NT2/D1 (cell line): ENCODE measurements at regions not wholly inside any gene's neighbourhood (a gene's known extent, or its start where the extent isn't known, plus 50 kb on each side); places are given as distances from the start of the nearest gene placed in this dataset.

Experiments
- SUZ12 ChIP-seq: IDR thresholded peaks from 2 replicates; pipeline ENCODE4 v1.6.1; 2011; ENCODE audit not compliant: insufficient read length, insufficient read depth; ENCODE audit errors: extremely low read depth
- YY1 ChIP-seq: IDR thresholded peaks from 2 replicates; pipeline ENCODE4 v1.6.1; 2011; ENCODE audit not compliant: insufficient read length, insufficient read depth
- ZNF274 ChIP-seq: IDR thresholded peaks from 2 replicates; pipeline ENCODE4 v1.6.1; 2011; ENCODE audit warnings: mild to moderate bottlenecking, low read depth, low read length

DNA sequence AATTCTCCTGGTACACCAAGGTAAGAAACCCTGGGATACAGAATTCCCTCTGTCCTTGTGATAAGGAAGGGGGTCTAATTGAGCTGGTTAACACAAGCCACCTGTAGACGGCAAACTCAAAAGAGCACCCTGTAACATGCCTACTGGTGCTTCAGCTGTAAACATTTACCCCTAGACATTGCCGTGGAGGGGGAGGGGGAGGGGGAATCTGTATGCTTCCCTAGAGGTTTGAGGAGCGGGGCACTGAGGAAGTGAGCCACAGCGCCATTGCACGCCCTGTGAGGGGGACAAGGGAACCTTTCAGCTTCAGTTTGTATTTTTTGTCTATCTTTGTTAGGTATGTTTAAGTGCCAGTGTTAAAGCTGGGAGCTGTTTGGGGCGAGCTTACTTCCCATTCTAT, 99.8 kb downstream of the AASDHPPT start:
- TF ChIP-seq ZNF274 (no peak), YY1 (no peak), SUZ12 (no peak)
